ENCODE measurements at regions not wholly inside any gene's neighbourhood (a gene's known extent, or its start where the extent isn't known, plus 50 kb on each side); places are given as distances from the start of the nearest gene placed in this dataset.

- H3K4me3 ChIP-seq (ENCODE audit: low read depth, low read length): no peak overlapping the region
- no peak for TF ChIP-seq CTCF (IDR thresholded peaks at IDR 0.05; ENCODE audit: insufficient read depth, low read length, severe bottlenecking)
- H3K27me3 ChIP-seq (ENCODE audit: control insufficient read depth, insufficient read depth, low read length): no peaks in the 10 kb centered on the region
- FAIRE-seq: no peak
- H3K36me3 ChIP-seq (ENCODE audit: control insufficient read depth, insufficient read depth, low read length): no peaks in the 10 kb centered on the region
- no peak for DNase-seq (ENCODE audit: low read depth)
These were observed 360.6 kb upstream of the FLRT2 start for GRCh38 chr14:85169381-85169780.

GRCh38 chr14:85172290-85172689, 357.7 kb upstream of the FLRT2 start:
- Histone ChIP-seq H3K27me3 (ENCODE audit: control insufficient read depth, insufficient read depth, low read length) (no peaks in the 10 kb centered on the region), H3K36me3 (ENCODE audit: control insufficient read depth, insufficient read depth, low read length) (no peaks in the 10 kb centered on the region), H3K4me3 (ENCODE audit: low read depth, low read length) (no peak overlapping the region)
- DNase-seq (ENCODE audit: low read depth): peak; percentile 95
- no peak for TF ChIP-seq CTCF (IDR thresholded peaks at IDR 0.05; ENCODE audit: insufficient read depth, low read length, severe bottlenecking)
- peak; percentile 72 for FAIRE-seq

GRCh38 chr14:85172889-85173477, 357.0 kb upstream of the FLRT2 start:
- no peak for TF ChIP-seq CTCF (IDR thresholded peaks at IDR 0.05; ENCODE audit: insufficient read depth, low read length, severe bottlenecking)
- DNase-seq (ENCODE audit: low read depth) (no peak), FAIRE-seq (no peak)
- H3K36me3 ChIP-seq (ENCODE audit: control insufficient read depth, insufficient read depth, low read length): no peaks in the 10 kb centered on the region
- H3K4me3 ChIP-seq (ENCODE audit: low read depth, low read length): no peak overlapping the region
- H3K27me3 ChIP-seq (ENCODE audit: control insufficient read depth, insufficient read depth, low read length): no peaks in the 10 kb centered on the region

GRCh38 chr14:85175556-85175955, 354.4 kb upstream of the FLRT2 start:
- Histone ChIP-seq H3K27me3 (ENCODE audit: control insufficient read depth, insufficient read depth, low read length) (no peaks in the 10 kb centered on the region), H3K4me3 (ENCODE audit: low read depth, low read length) (no peak overlapping the region), H3K36me3 (ENCODE audit: control insufficient read depth, insufficient read depth, low read length) (no peaks in the 10 kb centered on the region)
- TF ChIP-seq CTCF (IDR thresholded peaks at IDR 0.05; ENCODE audit: insufficient read depth, low read length, severe bottlenecking): no peak
- DNase-seq (ENCODE audit: low read depth): peak; percentile 53
- FAIRE-seq: no peak

GRCh38 chr14:85178864-85179263, 351.1 kb upstream of the FLRT2 start:
- no peak for FAIRE-seq
- H3K36me3 ChIP-seq (ENCODE audit: control insufficient read depth, insufficient read depth, low read length): no peaks in the 10 kb centered on the region
- DNase-seq (ENCODE audit: low read depth): no peak
- no peaks in the 10 kb centered on the region for H3K27me3 ChIP-seq (ENCODE audit: control insufficient read depth, insufficient read depth, low read length)
- no peak for TF ChIP-seq CTCF (IDR thresholded peaks at IDR 0.05; ENCODE audit: insufficient read depth, low read length, severe bottlenecking)
- H3K4me3 ChIP-seq (ENCODE audit: low read depth, low read length): no peak overlapping the region

- Histone ChIP-seq H3K36me3 (ENCODE audit: control insufficient read depth, insufficient read depth, low read length) (no peaks in the 10 kb centered on the region), H3K27me3 (ENCODE audit: control insufficient read depth, insufficient read depth, low read length) (no peaks in the 10 kb centered on the region), H3K4me3 (ENCODE audit: low read depth, low read length) (no peak overlapping the region)
- no peak for FAIRE-seq
- no peak for DNase-seq (ENCODE audit: low read depth)
- TF ChIP-seq CTCF (IDR thresholded peaks at IDR 0.05; ENCODE audit: insufficient read depth, low read length, severe bottlenecking): no peak
These were observed 349.1 kb upstream of the FLRT2 start for GRCh38 chr14:85180876-85181275.
